ENCODE measurements at regions not wholly inside any gene's neighbourhood (a gene's known extent, or its start where the extent isn't known, plus 50 kb on each side); places are given as distances from the start of the nearest gene placed in this dataset.
"Not testable (repeated sequence)": the region's sequence is repeated elsewhere in the genome, so short reads cannot be mapped to it uniquely, and the experiment has no call there.

GRCh38 chr1:2851918-2852317 lies 50.4 kb upstream of the TTC34 start:
- H3K4me1 ChIP-seq; H3K27ac ChIP-seq; DNase-seq; H3K27me3 ChIP-seq; H3K36me3 ChIP-seq; ATAC-seq (ENCODE audit: low FRiP score in 2 of 2); H3K4me3 ChIP-seq; H3K9me3 ChIP-seq: not testable (repeated sequence)
- 88 to 96% methylated on average over 12 of the region's 12 CpGs for WGBS, 2 donors

- peak in 1 of 2 donors; percentile 8 for ATAC-seq (ENCODE audit: low FRiP score in 2 of 2)
- H3K36me3 ChIP-seq = no peaks in the 10 kb centered on the region
- no peaks in the 10 kb centered on the region for H3K4me1 ChIP-seq
- no peaks in the 10 kb centered on the region for H3K9me3 ChIP-seq
- H3K4me3 ChIP-seq = no peak overlapping the region
- WGBS, 2 donors = 77 to 86% methylated on average over 9 of the region's 9 CpGs
- peak in 1 of 2 donors; percentile 46 for DNase-seq
- no peak overlapping the region for H3K27ac ChIP-seq
- H3K27me3 ChIP-seq = no peaks in the 10 kb centered on the region
- TF ChIP-seq CTCF (IDR thresholded peaks at IDR 0.05) = no peak
- no peak for TF ChIP-seq EP300 (IDR thresholded peaks at IDR 0.05)
- TF ChIP-seq POLR2A (IDR thresholded peaks at IDR 0.05) = no peak
- no peak for TF ChIP-seq POLR2AphosphoS5 (IDR thresholded peaks at IDR 0.05)
Measured at GRCh38 chr1:2853711-2854110, 52.2 kb upstream of the TTC34 start.

- TF ChIP-seq POLR2AphosphoS5 (IDR thresholded peaks at IDR 0.05) (no peak), POLR2A (IDR thresholded peaks at IDR 0.05) (no peak), CTCF (IDR thresholded peaks at IDR 0.05) (no peak), EP300 (IDR thresholded peaks at IDR 0.05) (no peak)
- no peaks in the 10 kb centered on the region for H3K36me3 ChIP-seq
- no peak overlapping the region for H3K4me3 ChIP-seq
- H3K4me1 ChIP-seq = no peaks in the 10 kb centered on the region
- H3K27me3 ChIP-seq = no peaks in the 10 kb centered on the region
- peak in 1 of 2 donors; percentile 33 for DNase-seq
- no peak overlapping the region for H3K27ac ChIP-seq
- WGBS, 2 donors = 87 to 93% methylated on average over 10 to 13 of the region's 13 CpGs
- ATAC-seq (ENCODE audit: low FRiP score in 2 of 2) = peak in 1 of 2 donors; percentile 24
- no peaks in the 10 kb centered on the region for H3K9me3 ChIP-seq
Measured at GRCh38 chr1:2854151-2854550, 52.7 kb upstream of the TTC34 start.

GRCh38 chr1:2854611-2855010 lies 53.1 kb upstream of the TTC34 start:
- H3K27ac ChIP-seq = no peak overlapping the region
- TF ChIP-seq CTCF (IDR thresholded peaks at IDR 0.05) = no peak
- TF ChIP-seq EP300 (IDR thresholded peaks at IDR 0.05) = no peak
- TF ChIP-seq POLR2A (IDR thresholded peaks at IDR 0.05) = no peak
- no peak for TF ChIP-seq POLR2AphosphoS5 (IDR thresholded peaks at IDR 0.05)
- H3K4me3 ChIP-seq = no peak overlapping the region
- no peak for ATAC-seq (ENCODE audit: low FRiP score in 2 of 2)
- no peaks in the 10 kb centered on the region for H3K36me3 ChIP-seq
- peak in 1 of 2 donors; percentile 34 for DNase-seq
- WGBS, 2 donors = 78 to 82% methylated on average over 3 to 8 of the region's 11 CpGs
- no peaks in the 10 kb centered on the region for H3K4me1 ChIP-seq
- no peaks in the 10 kb centered on the region for H3K9me3 ChIP-seq
- no peaks in the 10 kb centered on the region for H3K27me3 ChIP-seq

GRCh38 chr1:2855206-2856065 lies 53.9 kb upstream of the TTC34 start:
- ATAC-seq (ENCODE audit: low FRiP score in 2 of 2) (no peak), DNase-seq (peak in 1 of 2 donors; percentile 75)
- no peak for TF ChIP-seq EP300 (IDR thresholded peaks at IDR 0.05)
- TF ChIP-seq CTCF (IDR thresholded peaks at IDR 0.05) = no peak
- TF ChIP-seq POLR2A (IDR thresholded peaks at IDR 0.05) = no peak
- no peak for TF ChIP-seq POLR2AphosphoS5 (IDR thresholded peaks at IDR 0.05)
- WGBS, 2 donors = 68 to 71% methylated on average over 51 to 54 of the region's 57 CpGs
- no peak overlapping the region for H3K4me3 ChIP-seq
- H3K27me3 ChIP-seq = no peaks in the 10 kb centered on the region
- H3K9me3 ChIP-seq = no peaks in the 10 kb centered on the region
- no peaks in the 10 kb centered on the region for H3K36me3 ChIP-seq
- no peak overlapping the region for H3K27ac ChIP-seq
- no peaks in the 10 kb centered on the region for H3K4me1 ChIP-seq

All from upper lobe of left lung (tissue), 6 donors.